Spleen (tissue), 11 donors: ENCODE measurements at regions not wholly inside any gene's neighbourhood (a gene's known extent, or its start where the extent isn't known, plus 50 kb on each side); places are given as distances from the start of the nearest gene placed in this dataset.

Source experiments
- DNase-seq: peaks from one replicate; pipeline ENCODE4 v3.0.0-alpha.2; 2020
- H3K27ac ChIP-seq, 8 donors: fragments of 200-600 bp; sonication (generic) in 7 of 8; 1 replicate in 4 of 8; 2 replicates in 4 of 8; pipeline versions ENCODE4 v1.5.0 to v1.8.0; 2016 to 2021; ENCODE audit warnings: inconsistent platforms in 4 of 8, mild to moderate bottlenecking in 4 of 8, moderate library complexity in 1 of 8
- H3K27me3 ChIP-seq, 7 donors: fragments of 200-600 bp; sonication (generic) in 6 of 7; replicated peaks in 1 of 7; 1 replicate in 4 of 7; 2 replicates in 3 of 7; pipeline versions ENCODE4 v1.5.0 to v1.8.0; 2016 to 2021; ENCODE audit warnings: inconsistent platforms in 3 of 7, mild to moderate bottlenecking in 1 of 7
- H3K36me3 ChIP-seq, 6 donors: fragments of 200-600 bp; sonication (generic) in 5 of 6; 1 replicate in 4 of 6; 2 replicates in 2 of 6; pipeline versions ENCODE4 v1.5.0 to v1.8.0; 2016 to 2021; ENCODE audit warnings: inconsistent platforms in 2 of 6
- H3K4me1 ChIP-seq, 6 donors: fragments of 200-600 bp; sonication (generic) in 5 of 6; 1 replicate in 3 of 6; 2 replicates in 3 of 6; pipeline versions ENCODE4 v1.5.0 to v1.8.0; 2016 to 2021; ENCODE audit warnings: inconsistent platforms in 3 of 6
- H3K4me3 ChIP-seq, 8 donors: fragments of 200-600 bp; sonication (generic) in 7 of 8; 1 replicate in 4 of 8; 2 replicates in 4 of 8; pipeline versions ENCODE4 v1.5.0 to v1.8.0; 2016 to 2021; ENCODE audit warnings: inconsistent platforms in 4 of 8, mild to moderate bottlenecking in 4 of 8, moderate library complexity in 2 of 8
- H3K9me3 ChIP-seq, 8 donors: fragments of 200-600 bp; sonication (generic) in 7 of 8; 1 replicate in 4 of 8; 2 replicates in 4 of 8; pipeline versions ENCODE4 v1.5.0 to v1.8.0; 2016 to 2021; ENCODE audit warnings: inconsistent platforms in 4 of 8
- POLR2A ChIP-seq, 3 donors: fragments of 450-650 bp; IDR thresholded peaks; one replicate each; pipeline ENCODE4 v1.5.1; 2017; ENCODE audit warnings: antibody characterized with exemption in 3 of 3, mild to moderate bottlenecking in 1 of 3
- POLR2AphosphoS5 ChIP-seq, 3 donors: sonication (generic); formaldehyde crosslinking; IDR thresholded peaks; one replicate each; pipeline ENCODE4 v1.5.1; 2017; ENCODE audit warnings: antibody characterized with exemption in 3 of 3
- WGBS, 5 donors: extraction: QIAGEN DNeasy Blood & Tissue Kit in 3 of 5; methylation state at CpG; one replicate each; pipeline versions ENCODE4 v1.1.5 to v1.1.7; 2013 to 2018; 5-methylcytosine and 5-hydroxymethylcytosine counted together
- intact Hi-C: fragments of 100-400 bp; cut with DNase I; formaldehyde crosslinking; loops from one replicate; pipeline ENCODE4 v1.15.0; 2023; ENCODE audit warnings: low total_unique reads
- TF ChIP-seq, protein P1 (sequence below), 11 experiments: fragments of 200-600 bp in 7 of 11; fragments of 450-650 bp in 4 of 11; sonication (generic) in 4 of 11; IDR thresholded peaks in 8 of 11; conservative IDR thresholded peaks in 3 of 11; 1 replicate in 7 of 11; 2 replicates in 4 of 11; pipeline versions ENCODE4 v1.4.0 to v1.8.0; 2016 to 2021; ENCODE audit warnings: antibody characterized with exemption in 11 of 11, inconsistent platforms in 4 of 11, mild to moderate bottlenecking in 1 of 11
- donor health status: healthy with polysubstance abuse.
- donor health status: DM: no; HTN: no; CAD: no; lungs with moderate emphysema.
- donor health status: DM: no; HTN: no; CAD: no.
- donor health status: Bipolar disorder and iron deficiency.
- donor health status: healthy.
- donor health status: DM: no; HTN: no; CAD: no.
- donor health status: DM: yes; HTN: yes; CAD: no.

DNA sequence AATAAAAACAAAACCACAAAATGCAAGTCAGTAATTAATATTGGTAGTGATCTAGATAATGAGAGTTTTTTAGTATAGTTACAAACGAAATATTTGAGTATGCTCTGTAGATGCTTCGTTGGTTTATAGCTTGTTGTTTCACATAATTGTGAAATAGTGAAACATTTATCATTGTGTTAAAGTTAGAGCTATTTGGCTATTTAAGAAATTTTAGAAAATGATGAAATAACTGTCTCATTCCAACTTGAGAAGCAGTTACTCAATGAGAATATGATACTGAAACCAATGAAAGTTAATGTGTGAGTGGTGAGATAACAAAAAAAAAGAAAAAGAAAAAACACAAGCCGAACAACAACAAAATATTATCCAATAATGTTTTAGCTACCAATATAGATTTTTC is 475.6 kb upstream of the ZEB2 start:
- Histone ChIP-seq H3K4me1 (no peaks in the 10 kb centered on the region), H3K27me3 (no peaks in the 10 kb centered on the region), H3K4me3 (no peak overlapping the region), H3K36me3 (no peaks in the 10 kb centered on the region), H3K9me3 (no peaks in the 10 kb centered on the region), H3K27ac (no peak overlapping the region)
- WGBS, 5 donors, result 42 to 60% (median 51%) methylated on average over 3 of the region's 3 CpGs
- no peak for DNase-seq
- intact Hi-C loops, result no loop called here
- no peak for TF ChIP-seq POLR2AphosphoS5 (IDR thresholded peaks at IDR 0.05)
- TF ChIP-seq, protein P1, sequence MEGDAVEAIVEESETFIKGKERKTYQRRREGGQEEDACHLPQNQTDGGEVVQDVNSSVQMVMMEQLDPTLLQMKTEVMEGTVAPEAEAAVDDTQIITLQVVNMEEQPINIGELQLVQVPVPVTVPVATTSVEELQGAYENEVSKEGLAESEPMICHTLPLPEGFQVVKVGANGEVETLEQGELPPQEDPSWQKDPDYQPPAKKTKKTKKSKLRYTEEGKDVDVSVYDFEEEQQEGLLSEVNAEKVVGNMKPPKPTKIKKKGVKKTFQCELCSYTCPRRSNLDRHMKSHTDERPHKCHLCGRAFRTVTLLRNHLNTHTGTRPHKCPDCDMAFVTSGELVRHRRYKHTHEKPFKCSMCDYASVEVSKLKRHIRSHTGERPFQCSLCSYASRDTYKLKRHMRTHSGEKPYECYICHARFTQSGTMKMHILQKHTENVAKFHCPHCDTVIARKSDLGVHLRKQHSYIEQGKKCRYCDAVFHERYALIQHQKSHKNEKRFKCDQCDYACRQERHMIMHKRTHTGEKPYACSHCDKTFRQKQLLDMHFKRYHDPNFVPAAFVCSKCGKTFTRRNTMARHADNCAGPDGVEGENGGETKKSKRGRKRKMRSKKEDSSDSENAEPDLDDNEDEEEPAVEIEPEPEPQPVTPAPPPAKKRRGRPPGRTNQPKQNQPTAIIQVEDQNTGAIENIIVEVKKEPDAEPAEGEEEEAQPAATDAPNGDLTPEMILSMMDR (IDR thresholded peaks at IDR 0.05 in 8 of 11, conservative IDR thresholded peaks at IDR 0.05 in 3 of 11), result no peak

DNA sequence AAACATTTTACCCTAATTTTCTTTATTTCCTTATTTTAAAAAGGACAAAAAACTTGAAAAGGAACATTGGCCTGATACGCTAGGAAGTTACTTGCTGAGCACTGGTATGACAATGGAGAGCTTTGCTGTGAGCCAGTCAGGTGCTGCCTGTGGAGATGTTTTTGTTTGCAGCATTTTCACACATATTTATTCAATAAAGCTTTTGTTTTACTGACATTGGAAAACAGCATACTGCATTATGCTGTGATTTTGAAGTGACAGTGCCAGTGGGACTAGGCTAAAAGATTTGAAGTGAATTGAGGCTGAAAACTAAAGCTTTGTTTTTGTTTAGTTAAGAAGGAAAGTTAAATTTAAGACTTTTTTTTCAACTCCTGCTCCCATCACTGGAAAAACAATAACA is 470.7 kb upstream of the ZEB2 start:
- no peaks in the 10 kb centered on the region for H3K4me1 ChIP-seq
- no peak overlapping the region for H3K4me3 ChIP-seq
- 96 to 100% (median 98%) methylated on average over 1 of the region's 1 CpG for WGBS, 5 donors
- intact Hi-C loops, result no loop called here
- H3K27ac ChIP-seq, result no peak overlapping the region
- H3K36me3 ChIP-seq, result no peaks in the 10 kb centered on the region
- H3K27me3 ChIP-seq, result no peaks in the 10 kb centered on the region
- peaks cover 0 to 18% (median 12%) of the 10 kb centered on the region in 8 donors for H3K9me3 ChIP-seq
- no peak for TF ChIP-seq POLR2A (IDR thresholded peaks at IDR 0.05)
- TF ChIP-seq, protein P1 (IDR thresholded peaks at IDR 0.05 in 8 of 11, conservative IDR thresholded peaks at IDR 0.05 in 3 of 11), result no peak
- no peak for TF ChIP-seq POLR2AphosphoS5 (IDR thresholded peaks at IDR 0.05)
- DNase-seq, result no peak

DNA sequence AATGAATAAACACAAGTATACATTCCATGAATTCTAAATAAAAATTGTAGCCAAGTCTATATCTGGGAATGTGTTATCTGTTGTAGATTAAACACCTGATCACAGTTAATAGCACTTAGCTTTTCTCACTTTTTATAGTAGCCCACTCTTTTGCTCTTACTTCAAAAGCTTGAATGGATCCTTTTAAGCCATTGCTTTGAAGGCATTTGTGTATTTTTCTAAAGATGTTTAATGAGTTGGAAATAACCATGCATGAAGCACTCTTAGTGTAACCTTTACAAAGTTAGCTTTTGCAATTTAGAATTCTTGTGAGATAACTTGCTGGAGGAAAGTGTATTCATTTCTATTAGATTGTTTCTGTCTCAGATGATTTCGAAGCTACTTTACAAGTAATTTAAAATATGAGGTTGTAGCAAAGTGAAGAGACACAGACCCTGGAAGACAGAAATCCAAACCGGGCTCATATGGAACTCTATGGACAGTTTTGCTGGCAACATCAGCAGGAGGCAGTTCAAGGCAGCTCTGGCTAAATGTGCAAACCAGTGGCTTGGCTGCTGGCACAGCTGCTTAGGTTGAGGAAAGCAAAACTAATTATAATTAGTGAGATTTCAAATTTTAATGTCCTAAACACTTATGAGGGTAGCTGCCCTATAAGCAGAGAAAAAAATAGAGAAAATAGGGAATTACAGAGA is 469.8 kb upstream of the ZEB2 start:
- no peak for TF ChIP-seq POLR2AphosphoS5 (IDR thresholded peaks at IDR 0.05)
- TF ChIP-seq, protein P1 (IDR thresholded peaks at IDR 0.05 in 8 of 11, conservative IDR thresholded peaks at IDR 0.05 in 3 of 11), result no peak
- no peak for TF ChIP-seq POLR2A (IDR thresholded peaks at IDR 0.05)
- H3K4me1 ChIP-seq, result no peaks in the 10 kb centered on the region
- H3K4me3 ChIP-seq, result no peak overlapping the region
- intact Hi-C loops, result no loop called here
- no peak for DNase-seq
- no peaks in the 10 kb centered on the region for H3K27me3 ChIP-seq
- WGBS, 5 donors, result 70 to 86% (median 82%) methylated on average over 2 of the region's 2 CpGs
- H3K9me3 ChIP-seq, result peaks cover 0 to 26% (median 19%) of the 10 kb centered on the region in 8 donors
- no peak overlapping the region for H3K27ac ChIP-seq
- H3K36me3 ChIP-seq, result no peaks in the 10 kb centered on the region

DNA sequence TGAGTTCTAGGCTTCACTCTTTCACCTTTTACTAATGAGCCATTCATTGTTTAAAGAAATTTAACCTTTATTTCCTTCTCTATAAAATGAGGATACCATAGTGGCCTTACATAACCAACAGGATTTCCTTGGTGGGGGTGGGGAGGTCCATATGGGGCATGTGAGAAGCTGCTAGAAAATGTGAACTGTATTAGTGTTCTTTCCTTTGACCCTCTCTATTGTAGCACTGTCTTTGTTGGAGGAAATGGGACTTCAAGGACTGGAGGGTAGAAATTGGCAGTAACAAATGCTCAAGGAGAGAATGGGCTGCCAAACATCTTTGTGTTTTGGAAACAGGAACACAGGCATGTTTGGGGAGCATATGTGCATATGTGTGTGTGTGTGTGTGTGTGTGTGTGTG is 468.7 kb upstream of the ZEB2 start:
- TF ChIP-seq POLR2A (IDR thresholded peaks at IDR 0.05) (no peak), POLR2AphosphoS5 (IDR thresholded peaks at IDR 0.05) (no peak)
- TF ChIP-seq, protein P1 (IDR thresholded peaks at IDR 0.05 in 8 of 11, conservative IDR thresholded peaks at IDR 0.05 in 3 of 11), result no peak
- no peaks in the 10 kb centered on the region for H3K36me3 ChIP-seq
- no peak for DNase-seq
- no peaks in the 10 kb centered on the region for H3K4me1 ChIP-seq
- intact Hi-C loops, result no loop called here
- H3K9me3 ChIP-seq, result peaks cover 0 to 26% (median 19%) of the 10 kb centered on the region in 8 donors
- no peak overlapping the region for H3K4me3 ChIP-seq
- no peak overlapping the region for H3K27ac ChIP-seq
- H3K27me3 ChIP-seq, result no peaks in the 10 kb centered on the region
